Vagina (tissue), 2 donors: ENCODE measurements at regions not wholly inside any gene's neighbourhood (a gene's known extent, or its start where the extent isn't known, plus 50 kb on each side); places are given as distances from the start of the nearest gene placed in this dataset.

Experiments used
- DNase-seq, 2 donors: peaks; one replicate each; pipeline ENCODE4 v3.0.0-alpha.2; 2017; ENCODE audit errors: extremely low spot score in 2 of 2
- H3K27ac ChIP-seq: fragments of 200-600 bp; sonication (generic); one replicate; pipeline ENCODE4 v1.5.1; 2019
- H3K27me3 ChIP-seq: fragments of 200-600 bp; sonication (generic); one replicate; pipeline ENCODE4 v1.5.1; 2019
- H3K36me3 ChIP-seq, 2 donors: fragments of 200-600 bp; sonication (generic); one replicate each; pipeline ENCODE4 v1.5.1; 2017 to 2019
- H3K4me1 ChIP-seq: fragments of 200-600 bp; sonication (generic); one replicate; pipeline ENCODE4 v1.5.1; 2019
- H3K4me3 ChIP-seq, 2 donors: fragments of 200-600 bp; sonication (generic); 1 replicate in 1 of 2; 2 replicates in 1 of 2; pipeline ENCODE4 v1.5.1; 2016 to 2019
- H3K9me3 ChIP-seq: fragments of 200-600 bp; sonication (generic); one replicate; pipeline ENCODE4 v1.5.1; 2019
- POLR2A ChIP-seq, 2 donors: fragments of 450-650 bp; IDR thresholded peaks; one replicate each; pipeline ENCODE4 v1.6.1; 2017; ENCODE audit warnings: antibody characterized with exemption in 2 of 2, mild to moderate bottlenecking in 2 of 2, moderate library complexity in 2 of 2
- POLR2AphosphoS5 ChIP-seq, 2 donors: sonication (generic); formaldehyde crosslinking; IDR thresholded peaks; one replicate each; pipeline ENCODE4 v1.9.0; 2017; ENCODE audit warnings: antibody characterized with exemption in 2 of 2, mild to moderate bottlenecking in 2 of 2, low read depth in 1 of 2; ENCODE audit not compliant: insufficient read depth in 1 of 2
- intact Hi-C: fragments of 100-400 bp; cut with DNase I; formaldehyde crosslinking; loops from one replicate; pipeline ENCODE4 v1.15.1; 2023
- TF ChIP-seq, protein P1 (sequence below), 3 experiments: fragments of 450-650 bp in 2 of 3; fragments of 200-600 bp in 1 of 3; sonication (generic) in 1 of 3; IDR thresholded peaks; one replicate each; pipeline ENCODE4 v1.5.1; 2017 to 2019; ENCODE audit warnings: antibody characterized with exemption in 3 of 3, mild to moderate bottlenecking in 2 of 3, moderate library complexity in 2 of 3

DNA sequence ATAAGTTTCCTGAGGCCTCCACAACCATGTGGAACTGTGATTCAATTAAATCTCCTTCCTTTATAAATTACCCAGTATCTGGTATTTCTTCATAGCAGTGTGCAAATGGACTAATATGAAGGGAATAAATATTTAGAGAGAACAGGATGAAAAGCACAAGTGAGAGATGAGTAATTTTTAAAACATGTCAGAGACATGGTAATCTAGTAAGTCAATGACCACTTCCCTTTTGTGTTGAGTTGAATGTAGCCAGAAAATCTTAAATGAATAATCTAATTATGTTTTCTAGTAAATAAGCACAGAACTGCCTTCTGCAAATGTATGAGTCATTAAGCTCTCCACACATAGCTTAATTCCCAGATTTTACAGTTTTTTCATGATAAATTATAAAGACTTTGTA, 524.1 kb upstream of the SLITRK5 start:
- intact Hi-C loops = no loop called here

DNA sequence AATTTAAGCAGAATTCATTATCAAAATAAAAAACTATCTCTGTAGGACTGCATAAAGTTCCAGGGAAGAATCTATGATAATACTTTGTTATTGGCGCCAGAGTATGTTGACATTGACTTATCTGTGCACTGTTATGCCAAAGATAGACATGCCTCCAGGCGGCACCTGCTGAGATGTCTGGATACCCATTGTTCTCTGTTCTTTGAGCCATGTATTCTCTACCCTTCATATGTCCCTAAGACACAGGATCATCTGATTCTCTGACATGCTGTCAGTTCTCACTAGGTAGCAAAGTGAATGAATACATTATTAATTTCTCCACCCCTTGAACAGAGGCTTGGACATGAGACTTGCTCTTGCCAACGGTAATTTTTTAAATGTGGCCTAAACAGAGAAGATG, 517.8 kb upstream of the SLITRK5 start:
- Histone ChIP-seq H3K9me3 (no peaks in the 10 kb centered on the region), H3K27me3 (no peaks in the 10 kb centered on the region), H3K4me3 (no peak overlapping the region), H3K4me1 (no peaks in the 10 kb centered on the region), H3K36me3 (no peaks in the 10 kb centered on the region), H3K27ac (no peak overlapping the region)
- TF ChIP-seq POLR2AphosphoS5 (IDR thresholded peaks at IDR 0.05; ENCODE audit: insufficient read depth in 1 of 2, low read depth in 1 of 2) (no peak), POLR2A (IDR thresholded peaks at IDR 0.05) (no peak)
- TF ChIP-seq, protein P1, sequence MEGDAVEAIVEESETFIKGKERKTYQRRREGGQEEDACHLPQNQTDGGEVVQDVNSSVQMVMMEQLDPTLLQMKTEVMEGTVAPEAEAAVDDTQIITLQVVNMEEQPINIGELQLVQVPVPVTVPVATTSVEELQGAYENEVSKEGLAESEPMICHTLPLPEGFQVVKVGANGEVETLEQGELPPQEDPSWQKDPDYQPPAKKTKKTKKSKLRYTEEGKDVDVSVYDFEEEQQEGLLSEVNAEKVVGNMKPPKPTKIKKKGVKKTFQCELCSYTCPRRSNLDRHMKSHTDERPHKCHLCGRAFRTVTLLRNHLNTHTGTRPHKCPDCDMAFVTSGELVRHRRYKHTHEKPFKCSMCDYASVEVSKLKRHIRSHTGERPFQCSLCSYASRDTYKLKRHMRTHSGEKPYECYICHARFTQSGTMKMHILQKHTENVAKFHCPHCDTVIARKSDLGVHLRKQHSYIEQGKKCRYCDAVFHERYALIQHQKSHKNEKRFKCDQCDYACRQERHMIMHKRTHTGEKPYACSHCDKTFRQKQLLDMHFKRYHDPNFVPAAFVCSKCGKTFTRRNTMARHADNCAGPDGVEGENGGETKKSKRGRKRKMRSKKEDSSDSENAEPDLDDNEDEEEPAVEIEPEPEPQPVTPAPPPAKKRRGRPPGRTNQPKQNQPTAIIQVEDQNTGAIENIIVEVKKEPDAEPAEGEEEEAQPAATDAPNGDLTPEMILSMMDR (IDR thresholded peaks at IDR 0.05) = no peak
- intact Hi-C loops = no loop called here
- DNase-seq = no peak

More for the DNA sequence above, 524.1 kb upstream of the SLITRK5 start:
- TF ChIP-seq POLR2AphosphoS5 (IDR thresholded peaks at IDR 0.05; ENCODE audit: insufficient read depth in 1 of 2, low read depth in 1 of 2) (no peak), POLR2A (IDR thresholded peaks at IDR 0.05) (no peak)
- TF ChIP-seq, protein P1 (IDR thresholded peaks at IDR 0.05) = no peak
- Histone ChIP-seq H3K4me1 (no peaks in the 10 kb centered on the region), H3K27ac (no peak overlapping the region), H3K9me3 (no peaks in the 10 kb centered on the region), H3K27me3 (no peaks in the 10 kb centered on the region), H3K36me3 (no peaks in the 10 kb centered on the region), H3K4me3 (no peak overlapping the region)
- DNase-seq = no peak

DNA sequence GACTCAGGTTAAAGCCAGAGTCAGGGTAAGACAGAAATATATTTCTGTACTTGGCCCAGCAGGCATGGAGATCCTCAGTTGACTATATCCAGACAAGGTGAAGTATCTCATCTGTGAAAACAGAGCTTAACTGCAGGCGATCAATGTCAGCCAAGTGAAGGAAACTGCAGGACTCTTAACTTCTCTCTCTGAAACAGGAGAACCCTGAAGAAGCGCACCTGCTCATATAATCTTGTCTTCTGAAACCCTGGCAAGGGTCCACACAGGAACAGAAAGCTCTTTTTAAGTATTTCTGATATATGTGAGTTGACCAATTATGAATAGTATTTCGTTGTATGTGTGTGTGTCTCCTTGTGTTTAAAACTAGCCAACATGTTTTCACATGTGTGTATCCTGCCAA, 504.8 kb upstream of the SLITRK5 start:
- Histone ChIP-seq H3K9me3 (no peaks in the 10 kb centered on the region), H3K4me1 (no peaks in the 10 kb centered on the region), H3K27me3 (no peaks in the 10 kb centered on the region), H3K27ac (no peak overlapping the region), H3K4me3 (no peak overlapping the region), H3K36me3 (no peaks in the 10 kb centered on the region)
- intact Hi-C loops = no loop called here
- TF ChIP-seq POLR2AphosphoS5 (IDR thresholded peaks at IDR 0.05; ENCODE audit: insufficient read depth in 1 of 2, low read depth in 1 of 2) = no peak
- TF ChIP-seq POLR2A (IDR thresholded peaks at IDR 0.05) = no peak
- TF ChIP-seq, protein P1 (IDR thresholded peaks at IDR 0.05) = no peak
- no peak for DNase-seq

DNA sequence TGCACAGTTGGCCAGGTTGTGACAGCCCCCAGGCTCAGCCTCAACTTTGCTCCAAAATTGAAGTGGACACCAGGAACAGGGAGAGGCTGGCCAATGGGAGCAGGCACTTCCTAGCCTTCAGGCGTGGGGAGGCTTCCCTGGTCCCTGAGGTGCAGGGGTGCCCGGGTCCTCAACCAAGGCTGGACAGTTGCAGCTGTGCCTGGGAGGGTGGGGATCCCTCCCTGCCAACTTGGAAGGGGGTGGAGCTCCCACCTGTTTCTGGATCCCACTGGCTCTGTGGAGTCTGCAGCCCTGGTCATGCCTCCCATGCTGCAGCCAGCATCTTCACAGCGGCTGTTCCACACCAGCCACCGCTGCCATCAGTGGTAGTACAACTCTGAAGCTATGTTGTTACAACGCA, 502.8 kb upstream of the SLITRK5 start:
- TF ChIP-seq POLR2AphosphoS5 (IDR thresholded peaks at IDR 0.05; ENCODE audit: insufficient read depth in 1 of 2, low read depth in 1 of 2) = no peak
- TF ChIP-seq, protein P1 (IDR thresholded peaks at IDR 0.05) = no peak
- no peak overlapping the region for H3K27ac ChIP-seq
- no peak overlapping the region for H3K4me3 ChIP-seq
- no peaks in the 10 kb centered on the region for H3K9me3 ChIP-seq
- no peaks in the 10 kb centered on the region for H3K4me1 ChIP-seq
- H3K27me3 ChIP-seq = no peaks in the 10 kb centered on the region
- DNase-seq = no peak
- intact Hi-C loops = no loop called here
- no peaks in the 10 kb centered on the region for H3K36me3 ChIP-seq

DNA sequence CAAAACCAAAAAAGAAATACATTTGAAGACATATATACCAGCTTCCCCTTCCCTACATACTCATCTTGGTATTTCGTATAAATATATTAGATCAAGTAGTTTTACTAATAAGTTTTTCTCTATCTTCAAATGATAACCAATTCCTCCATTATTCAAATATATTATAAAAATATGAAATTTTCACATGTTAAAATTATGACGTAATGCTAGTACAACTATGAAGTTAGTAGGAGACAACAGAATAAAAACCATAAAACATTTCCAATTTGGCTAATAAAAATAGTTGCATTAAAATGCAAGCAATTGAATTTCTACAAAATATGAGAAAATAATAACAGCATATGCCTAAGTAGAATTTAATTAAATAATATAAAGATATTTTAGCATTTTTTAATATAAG, 501.8 kb upstream of the SLITRK5 start:
- Histone ChIP-seq H3K27ac (no peak overlapping the region), H3K36me3 (no peaks in the 10 kb centered on the region), H3K4me1 (no peaks in the 10 kb centered on the region), H3K27me3 (no peaks in the 10 kb centered on the region), H3K4me3 (no peak overlapping the region), H3K9me3 (no peaks in the 10 kb centered on the region)
- no peak for DNase-seq
- intact Hi-C loops = no loop called here
- TF ChIP-seq, protein P1 (IDR thresholded peaks at IDR 0.05) = no peak
